ENCODE measurements at regions not wholly inside any gene's neighbourhood (a gene's known extent, or its start where the extent isn't known, plus 50 kb on each side); places are given as distances from the start of the nearest gene placed in this dataset.

GRCh38 chr13:78431328-78431727, 172.0 kb downstream of the POU4F1 start:
- no peak for TF ChIP-seq CTCF (IDR thresholded peaks at IDR 0.05)
- TF ChIP-seq POLR2AphosphoS5 (IDR thresholded peaks at IDR 0.05): no peak
- TF ChIP-seq POLR2A (IDR thresholded peaks at IDR 0.05): no peak

All from gastroesophageal sphincter (tissue), 3 donors.